Skin of body (tissue), 1 donor: ENCODE measurements at regions not wholly inside any gene's neighbourhood (a gene's known extent, or its start where the extent isn't known, plus 50 kb on each side); places are given as distances from the start of the nearest gene placed in this dataset.
A peak's percentile ranks its signal among the peaks of the same experiment; 100 is the strongest.

ENCODE experiments used
- DNase-seq: peaks from one replicate; lab custom pipeline; 2025; lab: John Stamatoyannopoulos, UW

DNA sequence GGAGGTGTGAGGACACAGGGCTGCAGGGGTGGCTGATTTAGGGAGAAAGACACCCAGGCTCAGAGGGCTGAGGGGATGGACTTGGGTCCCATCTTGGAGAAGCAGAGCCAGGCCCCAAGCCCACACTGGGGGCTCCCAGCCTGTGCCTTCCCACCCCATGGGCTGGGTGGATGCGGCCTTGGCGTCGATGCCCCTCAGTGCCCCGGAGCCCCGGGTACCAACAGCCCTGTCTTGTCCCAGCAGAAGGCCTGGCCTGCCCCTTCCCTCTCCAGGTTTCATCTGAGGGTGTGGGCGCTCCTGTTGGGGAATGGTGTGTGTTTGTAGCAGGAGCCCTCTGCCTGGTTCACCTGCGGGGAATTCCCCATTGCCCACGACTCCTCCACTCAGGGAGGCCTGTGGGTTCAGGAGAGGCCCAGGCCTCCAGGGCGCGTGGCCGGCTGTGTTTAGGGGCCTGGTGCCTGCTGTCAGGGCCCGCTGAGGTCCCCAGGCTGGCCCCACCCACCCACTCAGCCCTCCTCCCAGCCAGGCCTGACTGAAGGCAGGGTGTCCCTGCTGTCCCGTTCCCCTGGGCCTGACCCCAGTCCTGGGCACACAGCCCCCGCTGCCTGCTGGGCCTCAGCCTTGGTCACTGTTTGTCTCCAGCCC lies 51.1 kb upstream of the BEGAIN start:
- no peak for DNase-seq

DNA sequence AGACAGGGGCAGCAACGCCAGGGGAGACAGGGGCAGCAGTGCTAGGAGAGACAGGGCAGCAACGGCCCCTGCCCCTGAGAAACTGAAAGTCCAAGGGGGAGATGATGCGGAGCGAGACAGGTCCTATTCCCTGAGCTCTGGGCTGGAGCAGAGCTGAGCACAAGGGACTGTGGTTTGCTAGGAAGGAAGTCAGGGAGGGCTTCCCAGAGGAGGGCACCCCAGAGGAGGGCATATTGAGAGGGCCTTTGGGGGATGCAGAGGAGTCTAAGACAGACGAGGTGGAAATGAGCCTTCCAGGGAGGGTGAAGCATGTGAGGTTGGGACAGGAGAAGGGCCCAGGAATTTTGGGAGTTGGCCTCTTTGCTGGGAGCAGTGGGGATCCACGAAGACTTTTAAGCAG lies 52.1 kb upstream of the BEGAIN start:
- DNase-seq, result no peak

DNA sequence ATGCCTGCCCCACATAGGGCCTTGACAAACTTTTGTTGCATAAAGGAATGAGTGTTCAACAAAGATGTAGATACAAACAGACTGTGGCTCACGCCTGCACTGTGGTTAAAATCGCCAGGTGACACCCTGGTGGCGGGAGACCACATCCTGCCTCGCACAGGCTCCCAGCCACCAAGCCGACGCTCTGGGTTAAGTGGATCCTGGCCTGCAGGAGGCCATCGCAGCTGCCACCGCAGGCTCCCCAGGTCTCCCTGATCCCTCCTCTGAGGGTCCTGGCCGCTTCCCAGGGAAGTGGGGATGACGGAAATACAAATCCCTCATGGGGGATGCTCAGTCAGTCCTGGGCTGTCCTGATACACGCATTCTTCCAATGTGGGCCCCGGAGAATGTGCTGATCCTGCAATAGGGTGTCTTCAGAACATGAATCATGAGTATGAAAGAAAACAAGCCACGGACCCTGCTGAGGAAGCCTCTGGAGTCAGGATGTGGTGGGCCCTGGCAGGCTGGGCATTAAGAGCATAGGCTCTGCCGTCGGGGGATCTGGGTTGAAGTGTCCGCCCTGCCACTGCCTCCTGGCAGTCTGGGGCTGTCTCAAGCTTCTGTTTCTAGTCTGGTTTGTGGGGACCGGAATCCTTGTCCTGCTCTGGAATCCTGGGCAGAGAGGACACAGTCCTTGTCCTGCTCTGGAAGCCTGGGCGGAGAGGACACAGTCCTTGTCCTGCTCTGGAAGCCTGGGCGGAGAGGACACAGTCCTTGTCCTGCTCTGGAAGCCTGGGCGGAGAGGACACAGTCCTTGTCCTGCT lies 53.5 kb upstream of the BEGAIN start:
- DNase-seq, result no peak

DNA sequence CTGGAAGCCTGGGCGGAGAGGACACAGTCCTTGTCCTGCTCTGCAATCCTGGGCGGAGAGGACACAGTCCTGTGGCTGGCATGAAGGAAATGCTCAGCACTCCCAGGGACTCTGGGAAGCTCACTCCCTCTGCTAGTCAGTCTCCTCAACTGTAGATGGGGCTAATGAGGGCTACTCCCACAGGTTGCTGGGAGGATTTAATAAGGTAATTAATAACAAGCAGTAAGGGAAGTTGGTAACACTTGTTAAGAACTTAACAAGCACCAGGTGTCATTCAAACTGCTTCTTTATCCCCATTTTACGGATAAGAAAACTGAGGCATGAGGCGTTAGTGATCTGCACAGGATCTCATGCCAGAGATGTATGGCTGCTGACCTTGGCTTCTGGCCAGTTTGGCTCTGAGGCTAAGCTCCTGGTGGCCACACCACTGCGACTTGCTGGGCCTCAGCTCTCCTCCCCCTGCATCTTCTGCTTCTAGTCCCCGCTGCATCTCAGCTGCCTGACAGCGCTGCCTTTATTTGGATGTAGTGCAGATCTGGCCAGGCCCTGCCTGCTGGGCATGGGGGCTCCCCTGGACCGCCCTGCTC lies 54.1 kb upstream of the BEGAIN start:
- no peak for DNase-seq

DNA sequence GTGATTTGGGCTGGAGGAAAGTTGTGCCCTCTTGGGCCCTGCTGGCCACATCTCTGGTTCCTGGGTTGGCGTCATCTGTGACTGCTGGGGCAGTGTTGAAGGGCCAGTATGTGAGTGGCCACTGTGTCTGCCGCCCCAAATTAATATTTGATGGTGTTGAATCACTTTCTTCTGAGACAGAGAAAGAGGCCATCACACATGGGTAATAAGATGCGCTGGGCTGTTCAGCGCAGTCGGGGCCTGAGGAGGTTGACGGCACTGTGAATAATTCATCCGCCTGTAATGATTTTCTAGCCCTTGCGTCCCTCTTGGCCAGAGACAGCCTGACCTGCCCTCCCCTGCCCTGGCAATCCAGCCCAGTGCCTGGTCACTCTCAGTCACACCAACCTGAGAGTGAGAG lies 56.2 kb upstream of the BEGAIN start:
- no peak for DNase-seq

DNA sequence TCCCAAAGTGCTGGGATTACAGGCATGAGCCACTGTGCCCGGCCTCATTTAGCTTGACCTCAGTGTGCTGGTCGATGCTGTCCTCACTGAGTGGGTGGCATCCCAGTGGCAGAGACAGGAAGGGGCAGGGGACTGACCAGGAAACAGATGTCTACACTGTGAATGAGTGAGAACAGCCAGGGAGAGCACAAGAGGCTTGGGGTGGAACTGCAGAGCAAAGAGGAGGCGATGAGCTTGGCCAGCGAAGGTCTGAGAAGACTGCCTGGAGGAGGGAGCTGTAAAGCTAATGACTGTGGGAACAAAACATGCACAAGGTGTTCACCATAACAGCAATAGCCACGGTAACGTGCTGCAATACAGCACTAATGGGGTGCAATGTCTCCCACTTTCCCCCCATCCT lies 57.2 kb upstream of the BEGAIN start:
- DNase-seq, result no peak

DNA sequence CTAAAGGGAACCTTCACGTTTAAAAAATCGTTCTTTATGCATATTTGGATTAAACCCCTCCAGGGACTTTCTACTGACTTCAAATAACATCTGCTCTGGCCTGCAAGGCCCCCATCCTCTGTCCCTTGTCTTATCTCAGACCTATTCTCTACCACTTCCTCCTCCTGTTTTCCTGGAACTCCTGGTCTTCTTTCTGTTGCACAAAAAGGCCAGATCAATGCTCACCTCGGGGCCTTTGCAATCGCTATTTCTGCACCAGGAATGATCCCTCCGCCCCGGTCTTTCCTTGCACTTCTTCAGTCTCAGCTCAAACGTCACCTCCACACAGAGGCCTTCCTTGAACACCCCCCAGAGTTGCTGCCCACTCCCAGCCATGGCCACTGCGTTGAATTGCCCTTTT lies 57.6 kb upstream of the BEGAIN start:
- DNase-seq, result no peak

DNA sequence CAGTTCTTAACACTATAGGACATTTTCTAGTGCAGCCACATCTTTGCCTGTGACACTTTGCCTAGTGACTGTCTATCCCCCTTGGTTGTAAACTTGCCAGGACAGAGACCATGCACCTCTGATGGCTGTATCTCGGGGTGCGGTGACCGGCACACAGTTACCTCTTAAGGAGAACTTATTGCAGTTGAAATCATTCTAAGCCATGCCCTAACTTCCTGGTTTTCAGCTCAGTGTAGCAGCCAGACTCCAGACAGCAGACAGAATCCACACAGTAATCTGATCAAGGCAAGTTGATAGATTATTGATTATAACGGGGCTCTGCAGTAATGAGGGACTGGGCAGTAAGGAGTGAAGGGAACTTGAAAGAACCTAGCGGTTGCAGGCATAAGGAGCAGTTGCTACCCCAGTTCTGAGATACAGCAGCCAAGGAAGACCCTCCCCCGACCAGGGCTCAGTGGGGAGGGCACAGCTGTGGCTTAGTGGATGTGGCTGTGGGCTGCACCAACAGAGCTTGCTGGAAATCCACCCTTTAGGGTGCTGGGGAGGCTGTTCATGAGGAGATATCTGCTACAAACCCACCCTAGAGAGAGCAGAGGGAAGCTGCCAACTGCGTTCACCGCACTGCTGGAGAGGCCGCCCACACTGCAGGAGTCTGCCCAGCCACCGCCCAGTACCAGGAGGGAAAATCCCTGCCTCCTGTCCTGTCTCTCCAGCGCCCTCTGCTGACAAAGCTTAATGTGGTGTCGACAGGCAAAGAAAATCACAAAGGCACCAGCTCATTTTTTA lies 58.2 kb upstream of the BEGAIN start:
- peak; percentile 68 for DNase-seq

DNA sequence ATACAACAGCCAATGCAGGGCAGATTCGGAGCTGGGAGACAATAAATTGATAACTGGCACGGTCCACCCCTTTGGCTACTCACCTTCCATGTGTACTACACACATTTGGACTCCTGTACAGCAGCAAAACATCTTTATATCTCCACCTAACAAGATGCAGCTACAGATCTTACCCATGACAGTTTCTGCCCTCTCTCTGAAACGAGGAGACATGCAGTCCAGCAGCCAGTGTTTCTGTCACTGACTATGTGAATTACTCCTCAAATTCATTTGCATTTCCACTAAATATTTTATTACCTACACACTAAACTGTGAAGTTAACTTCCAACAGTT lies 58.7 kb upstream of the BEGAIN start:
- DNase-seq, result no peak

DNA sequence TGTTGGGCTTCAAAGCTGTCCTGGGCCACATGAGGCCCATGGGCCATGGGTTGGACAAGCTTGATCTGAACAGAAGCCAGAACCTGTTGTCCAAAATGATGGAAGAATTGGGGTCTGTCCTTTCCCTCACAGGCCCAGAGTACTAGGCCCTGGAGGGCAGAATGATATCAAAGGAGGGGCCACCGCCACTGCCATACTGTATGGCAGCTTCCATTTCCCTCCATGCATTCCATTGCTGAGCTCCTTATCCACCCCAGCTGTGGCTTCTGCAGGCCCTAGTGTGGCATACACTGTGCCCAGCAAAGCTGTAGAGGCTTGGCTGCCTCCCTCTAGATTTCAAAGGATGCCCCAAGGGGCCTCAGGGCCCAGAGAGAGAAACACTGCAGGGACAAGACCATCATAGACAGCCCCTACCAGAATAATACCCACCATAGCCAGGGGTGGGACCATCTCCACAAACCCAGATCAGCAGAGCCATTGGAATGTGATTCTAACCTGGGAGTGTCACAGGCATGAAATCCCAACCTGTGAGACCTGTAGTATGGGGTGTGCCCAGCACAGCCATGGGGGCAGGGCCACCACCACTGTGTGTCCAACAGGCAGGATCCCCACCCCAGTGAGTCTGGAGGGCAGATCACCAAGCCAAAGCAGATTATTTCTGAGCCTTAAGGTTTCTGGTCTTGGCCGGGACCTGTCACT lies 61.4 kb upstream of the BEGAIN start:
- DNase-seq, result no peak

DNA sequence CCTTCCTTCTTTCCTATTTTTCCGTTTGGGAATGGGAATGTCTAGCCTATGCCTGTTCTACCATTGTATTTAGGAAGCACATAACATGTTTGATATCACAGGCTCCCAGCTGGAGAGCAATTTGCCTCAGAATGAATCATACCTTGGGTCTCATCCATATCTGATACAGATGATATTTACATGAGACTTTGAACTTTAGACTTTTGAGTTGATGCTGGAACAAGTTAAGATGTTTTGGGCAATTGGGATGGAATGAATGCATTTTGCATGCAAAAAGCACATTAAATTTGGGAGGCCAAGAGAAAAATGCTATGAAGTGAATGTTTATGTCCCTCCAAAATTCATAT lies 61.9 kb upstream of the BEGAIN start:
- peak; percentile 65 for DNase-seq

DNA sequence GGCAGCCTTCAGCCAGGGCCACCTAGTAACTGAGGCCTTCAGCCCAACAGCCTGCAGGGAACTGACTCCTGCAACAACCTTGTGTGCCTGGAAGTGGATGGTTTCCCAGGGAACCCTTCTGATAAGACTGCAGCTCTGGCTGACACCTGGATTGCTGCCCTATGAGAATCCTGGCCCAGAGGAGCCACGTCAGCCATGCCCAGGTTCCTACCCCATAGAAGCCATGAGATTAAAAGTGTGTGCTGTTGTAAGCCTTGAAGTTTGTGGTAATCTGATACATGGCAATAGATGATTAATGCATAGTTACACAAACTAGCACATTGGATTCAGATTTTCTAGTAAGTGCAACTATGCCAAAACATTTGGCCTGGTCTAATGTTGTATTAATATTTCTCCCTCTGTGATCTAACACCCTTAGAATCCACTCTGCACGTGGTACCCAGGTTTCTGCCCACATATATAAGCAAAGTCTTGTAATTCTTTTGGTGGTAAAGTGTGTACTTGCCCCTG lies 64.8 kb upstream of the BEGAIN start:
- DNase-seq, result peak; percentile 54

DNA sequence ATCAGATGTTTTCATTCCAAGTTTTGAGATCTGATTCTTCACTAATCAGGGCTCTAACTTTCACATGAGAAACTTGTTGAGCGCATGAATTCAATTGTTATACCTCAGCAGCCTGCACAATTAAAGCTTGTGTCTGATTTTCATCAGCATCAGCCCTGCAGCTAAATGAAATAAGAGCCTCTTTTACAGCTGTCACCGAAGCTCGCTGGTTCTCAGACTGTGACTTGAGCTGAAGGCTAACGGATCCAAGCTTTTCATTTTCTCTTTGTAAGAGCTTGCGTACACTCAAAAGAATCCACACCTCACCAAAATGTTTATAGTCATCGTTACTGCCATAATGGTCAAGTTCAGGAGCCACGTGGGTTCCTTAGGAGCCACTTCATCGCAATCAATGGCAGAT lies 65.5 kb upstream of the BEGAIN start:
- peak; percentile 31 for DNase-seq

DNA sequence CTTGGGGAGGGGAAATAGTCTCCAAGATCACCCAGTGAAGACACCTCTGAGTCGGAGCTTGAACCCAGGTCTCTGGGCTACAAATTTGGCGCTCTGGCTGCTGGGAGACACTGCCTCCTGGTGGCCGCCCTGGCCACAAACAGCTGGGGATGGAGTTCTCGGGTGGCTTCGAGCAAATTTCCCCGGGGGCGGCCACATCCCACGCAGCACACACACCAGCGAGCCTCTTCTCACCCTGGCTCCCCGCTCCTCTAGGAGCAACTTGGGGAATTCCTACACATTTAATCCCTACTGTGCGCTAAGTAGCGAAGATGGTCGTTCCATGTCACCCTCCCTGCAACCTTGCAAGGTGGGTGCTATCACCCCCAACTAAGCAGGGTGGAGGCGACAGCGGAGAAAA lies 66.2 kb upstream of the BEGAIN start:
- no peak for DNase-seq

DNA sequence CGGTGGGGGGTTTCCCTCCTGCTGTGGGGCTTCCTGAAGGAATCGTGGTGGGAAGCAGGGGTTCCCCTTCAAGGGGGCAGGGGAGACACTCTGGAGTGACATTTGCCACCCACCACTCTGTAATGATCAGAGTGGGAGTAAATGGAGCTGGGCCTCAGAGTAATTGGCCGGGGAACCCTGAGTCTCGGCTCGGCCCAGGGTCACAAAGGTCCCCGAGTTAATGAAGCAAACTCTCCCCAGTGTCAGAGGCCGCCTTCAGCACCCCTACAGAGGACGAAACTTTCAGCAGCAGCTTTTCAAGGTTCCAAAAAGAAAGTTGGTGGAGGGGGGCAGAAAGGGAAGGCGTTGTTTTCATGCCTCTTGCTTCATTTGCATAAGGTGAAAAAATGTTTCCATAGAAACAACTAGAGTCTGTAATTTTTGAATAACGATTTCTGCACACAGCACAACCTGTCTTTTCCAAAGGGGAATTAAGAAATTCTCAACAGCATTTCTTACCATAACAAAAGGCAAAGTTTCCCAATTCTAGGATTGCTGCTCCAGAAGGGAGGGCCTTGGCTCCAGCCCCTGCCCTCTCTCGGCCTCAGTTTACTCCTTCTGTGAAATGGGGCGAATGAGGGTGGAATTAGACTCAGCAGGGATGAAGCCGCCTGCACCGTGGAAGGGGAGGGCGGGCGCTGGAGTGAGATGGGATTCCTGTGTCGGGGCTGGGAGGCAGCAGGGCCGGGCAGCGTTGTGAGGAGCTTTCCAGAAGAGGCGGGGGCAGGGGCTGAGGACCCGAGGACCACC lies 67.0 kb upstream of the BEGAIN start:
- DNase-seq, result no peak

DNA sequence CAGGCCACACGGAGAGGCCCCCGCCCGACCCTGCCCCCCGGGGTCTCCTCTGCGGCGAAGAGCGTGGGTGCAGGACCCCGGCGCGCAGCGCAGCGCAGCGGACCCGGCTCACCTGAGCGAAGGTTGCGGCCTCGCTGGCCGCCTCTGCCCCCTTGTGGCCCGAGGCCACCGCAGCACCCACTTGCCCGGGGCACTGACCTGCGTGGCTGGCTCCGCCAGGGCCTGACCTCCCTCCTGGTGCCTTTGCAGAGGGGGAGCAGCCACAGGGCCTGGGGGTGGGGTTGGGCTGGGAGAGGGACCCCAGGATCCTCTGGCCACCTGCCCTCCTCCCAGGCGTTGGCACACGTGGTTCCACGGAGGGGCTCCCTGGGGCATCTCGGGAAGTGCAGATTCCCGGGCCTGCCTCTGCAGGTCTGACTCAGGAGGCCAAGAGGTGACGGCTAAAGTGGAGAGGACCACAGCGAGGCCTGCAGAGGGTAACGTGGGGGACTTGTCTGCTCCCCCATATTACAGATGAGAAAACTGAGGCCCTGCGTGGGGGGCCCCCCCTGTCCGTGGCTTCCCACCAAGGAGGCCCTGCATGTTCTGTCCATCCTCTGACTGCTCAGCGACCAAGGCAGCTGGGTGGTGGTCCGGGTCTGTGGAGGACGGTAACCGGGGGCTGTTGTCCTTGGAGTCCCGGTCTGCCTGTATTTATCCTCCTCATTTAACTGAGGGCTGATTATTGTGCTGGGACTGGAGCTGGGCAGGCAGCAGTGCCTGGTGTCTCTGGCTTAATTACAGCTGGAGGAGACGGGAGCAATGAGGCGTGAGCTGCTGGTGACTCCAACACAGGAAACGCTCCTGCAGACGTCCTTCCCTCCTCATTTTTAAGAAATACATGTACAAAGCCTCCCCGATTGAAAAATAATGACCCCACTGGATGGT lies 67.9 kb upstream of the BEGAIN start:
- DNase-seq, result no peak

DNA sequence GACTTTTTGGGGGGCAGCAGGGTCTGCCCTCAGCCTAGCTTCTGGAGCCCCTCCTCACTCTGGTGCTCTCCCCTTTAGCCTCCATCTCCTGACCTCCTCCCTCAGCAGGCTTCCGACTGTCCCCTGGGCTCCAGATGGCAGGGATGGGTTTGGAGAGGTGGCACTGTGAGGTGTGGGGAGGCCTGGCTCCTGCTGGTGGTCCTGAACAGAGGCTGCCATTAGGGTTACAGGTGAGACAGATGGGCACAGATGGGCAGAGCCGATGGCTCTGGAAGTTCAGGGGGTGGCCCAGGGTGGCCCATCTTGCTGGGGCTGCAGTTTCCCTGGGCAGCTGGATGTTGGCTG lies 68.5 kb upstream of the BEGAIN start:
- no peak for DNase-seq

DNA sequence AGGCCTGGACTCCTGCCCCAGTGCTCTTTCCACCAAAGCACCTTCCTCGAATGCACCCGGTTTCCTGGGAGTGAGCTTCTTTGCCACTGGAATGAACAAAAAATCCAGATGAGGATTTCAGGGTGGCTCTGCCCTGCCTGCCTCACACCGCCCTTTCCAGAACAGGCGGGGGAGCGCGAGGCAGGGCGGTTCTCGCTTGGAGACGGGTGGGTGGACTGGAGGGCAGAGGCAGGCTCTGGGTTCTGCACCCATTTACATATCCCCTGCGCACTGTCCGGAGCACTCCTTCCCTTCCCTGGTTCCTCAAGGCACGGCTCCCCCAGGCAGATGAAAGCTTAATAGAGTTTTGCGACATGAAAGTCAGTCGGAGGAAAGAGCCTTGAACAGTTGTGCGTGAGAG lies 69.7 kb upstream of the DLK1 start:
- no peak for DNase-seq

DNA sequence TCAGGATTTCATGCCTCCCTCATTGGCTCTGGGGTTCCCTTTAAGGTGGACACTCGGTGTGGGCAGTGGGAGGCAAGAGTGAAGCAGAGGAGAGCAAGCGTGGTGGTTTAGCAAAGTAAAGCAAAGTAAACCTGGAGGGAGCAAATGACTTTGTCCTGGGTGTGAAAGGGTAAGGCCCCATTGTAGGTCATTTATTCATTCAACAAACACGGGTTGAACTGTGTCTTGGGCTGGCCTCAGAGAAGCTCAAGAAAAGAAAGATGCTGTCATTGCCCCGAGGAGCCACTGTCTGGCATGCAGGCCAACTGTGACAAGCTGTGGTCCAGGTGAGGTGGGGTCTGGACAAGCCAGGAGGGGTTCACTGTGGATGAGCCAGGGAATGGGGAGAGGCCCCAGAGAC lies 68.9 kb upstream of the DLK1 start:
- no peak for DNase-seq
